ENCODE measurements at regions not wholly inside any gene's neighbourhood (a gene's known extent, or its start where the extent isn't known, plus 50 kb on each side); places are given as distances from the start of the nearest gene placed in this dataset.

DNA sequence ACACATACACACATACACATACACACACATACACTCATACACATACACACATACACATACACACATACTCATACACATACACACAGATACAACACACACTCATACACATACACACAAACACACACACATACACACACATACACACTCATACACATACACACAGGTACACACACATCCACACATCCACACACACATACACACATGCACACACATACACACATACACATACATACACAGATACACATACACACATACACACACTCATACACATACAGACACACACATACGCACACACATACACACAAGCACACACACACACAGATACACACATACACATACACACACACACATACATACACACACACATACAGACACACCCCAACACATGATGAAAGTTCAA lies 729.1 kb upstream of the SOX11 start:
- DNase-seq (ENCODE audit: low read depth in 4 of 6, low spot score in 6 of 6): no peak
- WGBS (ENCODE audit: insufficient coverage): 100% methylated on average over 1 of the region's 1 CpG
- no peaks in the 10 kb centered on the region for H3K9me3 ChIP-seq (ENCODE audit: control insufficient read depth, insufficient read depth, low read length)
- no peaks in the 10 kb centered on the region for H3K36me3 ChIP-seq (ENCODE audit: control insufficient read depth, insufficient read depth, low read length)
- no peaks in the 10 kb centered on the region for H3K27me3 ChIP-seq (ENCODE audit: control insufficient read depth, insufficient read depth, low read length)
- H3K27ac ChIP-seq (ENCODE audit: low read depth, low read length): no peak overlapping the region
- H3K4me1 ChIP-seq (ENCODE audit: control insufficient read depth, insufficient read depth, low read length): no peaks in the 10 kb centered on the region
- no peak overlapping the region for H3K4me3 ChIP-seq (ENCODE audit: low read depth, low read length)

DNA sequence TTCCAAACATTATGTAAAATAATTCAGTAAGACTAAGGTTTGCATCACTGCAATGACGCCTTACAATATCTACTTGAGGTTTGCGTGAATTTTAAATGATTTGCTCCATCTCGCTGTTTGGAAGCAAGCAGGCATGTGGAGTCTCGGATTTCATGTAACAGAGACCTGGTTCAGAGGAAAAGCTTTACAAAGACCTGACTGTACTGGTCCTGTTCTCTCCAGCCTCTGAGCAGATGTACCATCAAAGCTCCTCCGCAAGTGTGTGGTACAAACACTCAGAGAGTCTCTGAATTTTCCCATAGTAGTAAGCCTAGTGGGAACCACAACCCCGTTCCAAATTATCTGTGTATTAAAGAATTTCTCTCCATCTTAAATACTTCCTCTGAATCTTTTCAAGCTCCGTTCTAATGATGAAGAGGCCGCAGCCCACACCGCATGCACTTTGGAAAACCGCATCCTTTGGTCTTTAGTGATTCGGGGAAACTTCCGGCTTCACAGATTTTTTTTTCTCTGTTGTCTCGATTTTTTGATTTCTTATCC lies 728.1 kb upstream of the SOX11 start:
- Histone ChIP-seq H3K4me3 (ENCODE audit: low read depth, low read length) (no peak overlapping the region), H3K27ac (ENCODE audit: low read depth, low read length) (no peak overlapping the region), H3K4me1 (ENCODE audit: control insufficient read depth, insufficient read depth, low read length) (no peaks in the 10 kb centered on the region), H3K9me3 (ENCODE audit: control insufficient read depth, insufficient read depth, low read length) (no peaks in the 10 kb centered on the region), H3K36me3 (ENCODE audit: control insufficient read depth, insufficient read depth, low read length) (no peaks in the 10 kb centered on the region), H3K27me3 (ENCODE audit: control insufficient read depth, insufficient read depth, low read length) (no peaks in the 10 kb centered on the region)
- WGBS (ENCODE audit: insufficient coverage): 76% methylated on average over 10 of the region's 13 CpGs
- DNase-seq (ENCODE audit: low read depth in 4 of 6, low spot score in 6 of 6): peak in 2 of 6 donors; percentile 31 to 52

DNA sequence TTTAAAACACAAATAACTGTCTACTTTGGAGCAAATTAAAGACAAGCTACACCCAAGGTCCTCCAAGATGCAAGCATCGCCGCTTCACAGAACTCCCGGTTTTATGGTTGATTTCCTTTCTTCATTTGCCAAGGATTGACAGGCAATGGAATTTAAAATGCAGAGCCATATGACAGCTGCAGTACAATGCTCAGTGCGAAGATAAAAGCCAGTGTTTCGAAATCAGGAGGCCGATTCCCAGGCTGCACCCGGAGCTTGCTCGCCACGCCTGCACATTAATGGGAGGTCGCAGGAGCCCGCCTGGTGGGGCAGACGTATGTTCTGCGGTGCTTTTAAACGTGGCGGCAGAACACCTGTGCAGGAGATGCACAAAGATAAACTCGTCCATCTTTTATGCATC lies 727.6 kb upstream of the SOX11 start:
- no peak overlapping the region for H3K4me3 ChIP-seq (ENCODE audit: low read depth, low read length)
- H3K36me3 ChIP-seq (ENCODE audit: control insufficient read depth, insufficient read depth, low read length): no peaks in the 10 kb centered on the region
- H3K27me3 ChIP-seq (ENCODE audit: control insufficient read depth, insufficient read depth, low read length): no peaks in the 10 kb centered on the region
- 44% methylated on average over 16 of the region's 16 CpGs for WGBS (ENCODE audit: insufficient coverage)
- peak in 2 of 6 donors; percentile 62 to 71 for DNase-seq (ENCODE audit: low read depth in 4 of 6, low spot score in 6 of 6)
- H3K9me3 ChIP-seq (ENCODE audit: control insufficient read depth, insufficient read depth, low read length): no peaks in the 10 kb centered on the region
- no peaks in the 10 kb centered on the region for H3K4me1 ChIP-seq (ENCODE audit: control insufficient read depth, insufficient read depth, low read length)
- no peak overlapping the region for H3K27ac ChIP-seq (ENCODE audit: low read depth, low read length)

DNA sequence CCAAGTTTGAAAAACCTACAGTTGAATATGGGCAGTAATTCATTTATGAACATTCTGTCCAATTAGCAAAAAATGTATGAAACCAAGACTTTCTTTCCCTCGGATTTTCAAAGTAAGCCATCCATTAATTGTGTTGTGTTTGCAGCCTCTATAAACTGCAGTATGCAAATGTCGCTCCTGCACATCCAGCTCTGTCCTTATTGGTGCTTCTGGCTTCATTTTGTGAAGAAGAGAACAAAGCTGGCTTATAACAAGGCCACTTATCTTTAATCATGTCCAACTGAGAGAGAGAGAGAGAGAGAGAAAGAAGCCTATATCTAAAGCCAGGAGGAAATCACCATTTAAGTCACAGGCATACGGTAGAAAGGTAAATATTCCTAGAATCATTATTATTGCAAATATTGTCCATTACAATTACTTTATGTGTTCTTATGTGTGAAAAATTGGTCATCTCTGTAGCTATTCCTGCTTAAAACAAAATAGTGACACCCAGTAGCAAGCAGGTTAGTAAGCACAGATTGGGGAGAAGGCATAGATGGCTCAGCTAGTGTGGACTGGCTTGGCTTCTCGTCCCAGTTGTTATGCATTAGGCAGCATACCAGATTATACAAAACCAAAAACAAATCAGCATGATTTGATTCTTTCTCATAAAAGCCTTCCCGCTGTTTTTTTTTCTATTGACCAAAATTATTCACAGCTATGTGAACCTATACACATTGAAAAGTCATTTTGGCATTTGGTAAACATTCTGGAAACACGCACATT lies 726.4 kb upstream of the SOX11 start:
- WGBS (ENCODE audit: insufficient coverage): 67% methylated on average over 1 of the region's 6 CpGs
- peak in 2 of 6 donors; percentile 43 to 49 for DNase-seq (ENCODE audit: low read depth in 4 of 6, low spot score in 6 of 6)
- no peaks in the 10 kb centered on the region for H3K36me3 ChIP-seq (ENCODE audit: control insufficient read depth, insufficient read depth, low read length)
- no peak overlapping the region for H3K27ac ChIP-seq (ENCODE audit: low read depth, low read length)
- no peaks in the 10 kb centered on the region for H3K27me3 ChIP-seq (ENCODE audit: control insufficient read depth, insufficient read depth, low read length)
- H3K4me1 ChIP-seq (ENCODE audit: control insufficient read depth, insufficient read depth, low read length): no peaks in the 10 kb centered on the region
- H3K9me3 ChIP-seq (ENCODE audit: control insufficient read depth, insufficient read depth, low read length): no peaks in the 10 kb centered on the region
- H3K4me3 ChIP-seq (ENCODE audit: low read depth, low read length): no peak overlapping the region

- Histone ChIP-seq H3K9me3 (ENCODE audit: control insufficient read depth, insufficient read depth, low read length) (no peaks in the 10 kb centered on the region), H3K27ac (ENCODE audit: low read depth, low read length) (no peak overlapping the region), H3K36me3 (ENCODE audit: control insufficient read depth, insufficient read depth, low read length) (no peaks in the 10 kb centered on the region), H3K4me1 (ENCODE audit: control insufficient read depth, insufficient read depth, low read length) (no peaks in the 10 kb centered on the region), H3K4me3 (ENCODE audit: low read depth, low read length) (no peak overlapping the region), H3K27me3 (ENCODE audit: control insufficient read depth, insufficient read depth, low read length) (no peaks in the 10 kb centered on the region)
- DNase-seq (ENCODE audit: low read depth in 4 of 6, low spot score in 6 of 6): peak in 1 of 6 donors; percentile 54
- 95% methylated on average over 2 of the region's 2 CpGs for WGBS (ENCODE audit: insufficient coverage)
These were observed 725.0 kb upstream of the SOX11 start for GRCh38 chr2:4967206-4967605.

DNA sequence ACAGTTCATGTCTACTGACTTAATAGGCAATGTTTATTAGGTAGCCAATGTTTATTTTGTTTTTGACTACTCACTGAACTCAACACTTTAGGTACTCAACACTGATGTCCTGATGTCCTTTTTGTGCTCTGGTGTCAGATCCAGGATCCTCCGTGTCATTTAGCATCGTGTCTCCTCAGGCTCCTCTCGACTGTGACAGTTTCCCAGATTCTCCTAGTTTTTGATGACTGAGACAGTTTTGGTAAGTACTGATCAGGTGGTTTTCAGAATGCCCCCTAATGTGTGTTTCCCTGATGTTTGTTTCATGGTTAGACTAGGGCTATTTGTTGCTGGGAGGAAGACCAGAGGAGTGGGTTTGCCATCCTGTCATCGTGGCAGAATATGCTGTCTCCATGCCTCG lies 719.7 kb upstream of the SOX11 start:
- Histone ChIP-seq H3K36me3 (ENCODE audit: control insufficient read depth, insufficient read depth, low read length) (no peaks in the 10 kb centered on the region), H3K4me3 (ENCODE audit: low read depth, low read length) (no peak overlapping the region), H3K27ac (ENCODE audit: low read depth, low read length) (no peak overlapping the region), H3K4me1 (ENCODE audit: control insufficient read depth, insufficient read depth, low read length) (no peaks in the 10 kb centered on the region), H3K9me3 (ENCODE audit: control insufficient read depth, insufficient read depth, low read length) (no peaks in the 10 kb centered on the region), H3K27me3 (ENCODE audit: control insufficient read depth, insufficient read depth, low read length) (no peaks in the 10 kb centered on the region)
- 93% methylated on average over 4 of the region's 5 CpGs for WGBS (ENCODE audit: insufficient coverage)
- no peak for DNase-seq (ENCODE audit: low read depth in 4 of 6, low spot score in 6 of 6)

- H3K4me1 ChIP-seq (ENCODE audit: control insufficient read depth, insufficient read depth, low read length): no peaks in the 10 kb centered on the region
These were observed 718.8 kb upstream of the SOX11 start for GRCh38 chr2:4973354-4973753.

DNA sequence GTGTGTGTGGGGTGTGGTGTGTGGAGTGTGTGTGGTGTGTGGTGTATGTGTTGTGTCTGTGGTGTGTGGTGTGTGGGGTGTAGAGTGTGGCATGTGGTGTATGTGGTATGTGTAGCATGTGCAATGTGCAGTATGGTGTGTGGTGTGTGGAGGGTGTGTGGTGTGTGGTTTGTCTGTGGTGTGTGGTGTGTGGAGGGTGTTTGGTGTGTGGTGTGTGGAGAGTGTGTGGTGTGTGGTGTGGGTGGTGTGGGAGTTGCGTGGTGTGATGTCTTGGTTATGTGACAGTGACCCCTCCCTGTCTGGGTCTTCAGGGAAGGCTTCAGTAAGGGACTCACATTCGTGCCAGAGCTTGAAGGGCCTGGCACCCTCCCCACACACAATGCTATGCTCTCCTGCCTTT lies 718.2 kb upstream of the SOX11 start:
- Histone ChIP-seq H3K27ac (ENCODE audit: low read depth, low read length) (no peak overlapping the region), H3K27me3 (ENCODE audit: control insufficient read depth, insufficient read depth, low read length) (no peaks in the 10 kb centered on the region), H3K4me3 (ENCODE audit: low read depth, low read length) (no peak overlapping the region), H3K36me3 (ENCODE audit: control insufficient read depth, insufficient read depth, low read length) (no peaks in the 10 kb centered on the region), H3K4me1 (ENCODE audit: control insufficient read depth, insufficient read depth, low read length) (no peaks in the 10 kb centered on the region), H3K9me3 (ENCODE audit: control insufficient read depth, insufficient read depth, low read length) (no peaks in the 10 kb centered on the region)
- DNase-seq (ENCODE audit: low read depth in 4 of 6, low spot score in 6 of 6): no peak
- WGBS (ENCODE audit: insufficient coverage): 82% methylated on average over 1 of the region's 2 CpGs

More at GRCh38 chr2:4973354-4973753, 718.8 kb upstream of the SOX11 start:
- no peaks in the 10 kb centered on the region for H3K9me3 ChIP-seq (ENCODE audit: control insufficient read depth, insufficient read depth, low read length)
- no peaks in the 10 kb centered on the region for H3K27me3 ChIP-seq (ENCODE audit: control insufficient read depth, insufficient read depth, low read length)
- no peak overlapping the region for H3K4me3 ChIP-seq (ENCODE audit: low read depth, low read length)
- H3K27ac ChIP-seq (ENCODE audit: low read depth, low read length): no peak overlapping the region
- no peak for DNase-seq (ENCODE audit: low read depth in 4 of 6, low spot score in 6 of 6)
- no peaks in the 10 kb centered on the region for H3K36me3 ChIP-seq (ENCODE audit: control insufficient read depth, insufficient read depth, low read length)

DNA sequence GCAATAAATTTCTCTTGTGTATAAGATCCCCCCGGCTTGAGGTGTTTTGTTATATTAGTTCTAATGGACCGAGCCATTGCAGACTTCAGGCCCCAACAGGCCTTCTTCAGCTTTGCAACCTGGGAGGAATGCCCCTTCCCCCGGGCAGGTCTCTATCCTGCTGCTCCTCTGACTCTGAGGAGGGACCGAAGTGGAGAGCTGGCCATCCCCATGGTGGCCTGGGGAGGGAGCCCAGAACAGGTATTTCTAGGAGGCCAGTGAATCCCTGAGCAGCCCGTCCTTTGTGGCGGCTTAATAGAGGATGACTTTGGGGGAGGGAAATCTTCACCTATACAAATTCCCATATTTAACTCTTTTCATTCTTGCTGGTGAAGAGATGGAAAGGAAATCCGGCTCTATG lies 715.8 kb upstream of the SOX11 start:
- DNase-seq (ENCODE audit: low read depth in 4 of 6, low spot score in 6 of 6): no peak
- Histone ChIP-seq H3K4me1 (ENCODE audit: control insufficient read depth, insufficient read depth, low read length) (no peaks in the 10 kb centered on the region), H3K27me3 (ENCODE audit: control insufficient read depth, insufficient read depth, low read length) (no peaks in the 10 kb centered on the region), H3K36me3 (ENCODE audit: control insufficient read depth, insufficient read depth, low read length) (no peaks in the 10 kb centered on the region), H3K4me3 (ENCODE audit: low read depth, low read length) (no peak overlapping the region), H3K9me3 (ENCODE audit: control insufficient read depth, insufficient read depth, low read length) (no peaks in the 10 kb centered on the region), H3K27ac (ENCODE audit: low read depth, low read length) (no peak overlapping the region)
- WGBS (ENCODE audit: insufficient coverage): 86% methylated on average over 1 of the region's 7 CpGs

- Histone ChIP-seq H3K36me3 (ENCODE audit: control insufficient read depth, insufficient read depth, low read length) (no peaks in the 10 kb centered on the region), H3K4me3 (ENCODE audit: low read depth, low read length) (no peak overlapping the region), H3K9me3 (ENCODE audit: control insufficient read depth, insufficient read depth, low read length) (no peaks in the 10 kb centered on the region), H3K27me3 (ENCODE audit: control insufficient read depth, insufficient read depth, low read length) (no peaks in the 10 kb centered on the region), H3K27ac (ENCODE audit: low read depth, low read length) (no peak overlapping the region), H3K4me1 (ENCODE audit: control insufficient read depth, insufficient read depth, low read length) (no peaks in the 10 kb centered on the region)
- DNase-seq (ENCODE audit: low read depth in 4 of 6, low spot score in 6 of 6): no peak
- 72% methylated on average over 7 of the region's 11 CpGs for WGBS (ENCODE audit: insufficient coverage)
These were observed 713.1 kb upstream of the SOX11 start for GRCh38 chr2:4979111-4979510.
